ENCODE measurements at regions not wholly inside any gene's neighbourhood (a gene's known extent, or its start where the extent isn't known, plus 50 kb on each side); places are given as distances from the start of the nearest gene placed in this dataset.

GRCh38 chr7:26553582-26553981, 261.9 kb downstream of the SNX10 start:
- no peaks in the 10 kb centered on the region for H3K4me1 ChIP-seq
- no peaks in the 10 kb centered on the region for H3K36me3 ChIP-seq
- TF ChIP-seq CTCF (IDR thresholded peaks at IDR 0.05) (no peak), POLR2A (IDR thresholded peaks at IDR 0.05) (no peak), EP300 (IDR thresholded peaks at IDR 0.05) (no peak)
- H3K4me3 ChIP-seq: no peak overlapping the region
- no peak for DNase-seq (ENCODE audit: low spot score in 2 of 2)
- WGBS, 2 donors: 36 to 50% methylated on average over 3 of the region's 3 CpGs
- H3K27ac ChIP-seq: no peak overlapping the region
- no peaks in the 10 kb centered on the region for H3K27me3 ChIP-seq
- H3K9me3 ChIP-seq: no peaks in the 10 kb centered on the region

- no peak for DNase-seq (ENCODE audit: low spot score in 2 of 2)
- WGBS, 2 donors: 68 to 70% methylated on average over 3 of the region's 3 CpGs
- H3K36me3 ChIP-seq: no peaks in the 10 kb centered on the region
- no peaks in the 10 kb centered on the region for H3K4me1 ChIP-seq
- no peak overlapping the region for H3K4me3 ChIP-seq
- H3K27ac ChIP-seq: no peak overlapping the region
- TF ChIP-seq POLR2A (IDR thresholded peaks at IDR 0.05): no peak
- no peak for TF ChIP-seq CTCF (IDR thresholded peaks at IDR 0.05)
- no peak for TF ChIP-seq EP300 (IDR thresholded peaks at IDR 0.05)
- no peaks in the 10 kb centered on the region for H3K27me3 ChIP-seq
- no peaks in the 10 kb centered on the region for H3K9me3 ChIP-seq
Observed at GRCh38 chr7:26554952-26555351, 263.3 kb downstream of the SNX10 start.

GRCh38 chr7:26556061-26556881, 264.6 kb downstream of the SNX10 start:
- TF ChIP-seq POLR2A (IDR thresholded peaks at IDR 0.05): no peak
- H3K4me1 ChIP-seq: no peaks in the 10 kb centered on the region
- no peaks in the 10 kb centered on the region for H3K9me3 ChIP-seq
- no peak overlapping the region for H3K4me3 ChIP-seq
- no peaks in the 10 kb centered on the region for H3K36me3 ChIP-seq
- H3K27ac ChIP-seq: no peak overlapping the region
- DNase-seq (ENCODE audit: low spot score in 2 of 2): no peak
- H3K27me3 ChIP-seq: no peaks in the 10 kb centered on the region
- 49 to 52% methylated on average over 12 of the region's 12 CpGs for WGBS, 2 donors

GRCh38 chr7:26560526-26561256, 269.0 kb downstream of the SNX10 start:
- DNase-seq (ENCODE audit: low spot score in 2 of 2): no peak
- no peaks in the 10 kb centered on the region for H3K36me3 ChIP-seq
- H3K4me1 ChIP-seq: no peaks in the 10 kb centered on the region
- no peak overlapping the region for H3K4me3 ChIP-seq
- no peak for TF ChIP-seq POLR2A (IDR thresholded peaks at IDR 0.05)
- TF ChIP-seq CTCF (IDR thresholded peaks at IDR 0.05): no peak
- TF ChIP-seq EP300 (IDR thresholded peaks at IDR 0.05): no peak
- no peaks in the 10 kb centered on the region for H3K27me3 ChIP-seq
- H3K27ac ChIP-seq: no peak overlapping the region
- 45 to 57% methylated on average over 5 of the region's 5 CpGs for WGBS, 2 donors
- H3K9me3 ChIP-seq: no peaks in the 10 kb centered on the region

- no peak for TF ChIP-seq POLR2A (IDR thresholded peaks at IDR 0.05)
- no peak for TF ChIP-seq CTCF (IDR thresholded peaks at IDR 0.05)
- no peaks in the 10 kb centered on the region for H3K36me3 ChIP-seq
- H3K27ac ChIP-seq: no peak overlapping the region
- H3K9me3 ChIP-seq: no peaks in the 10 kb centered on the region
- 75 to 81% methylated on average over 3 of the region's 3 CpGs for WGBS, 2 donors
- no peaks in the 10 kb centered on the region for H3K27me3 ChIP-seq
- no peak for DNase-seq (ENCODE audit: low spot score in 2 of 2)
- no peak overlapping the region for H3K4me3 ChIP-seq
- no peaks in the 10 kb centered on the region for H3K4me1 ChIP-seq
Observed at GRCh38 chr7:26562841-26563240, 271.2 kb downstream of the SNX10 start.

All from tibial nerve (tissue), 4 donors.